Keratinocyte (primary cell): ENCODE measurements at regions not wholly inside any gene's neighbourhood (a gene's known extent, or its start where the extent isn't known, plus 50 kb on each side); places are given as distances from the start of the nearest gene placed in this dataset.

Experiments
- DNase-seq: peaks from one replicate; pipeline ENCODE4 v3.0.0-alpha.2; 2011; ENCODE audit warnings: low read depth, missing footprints, low spot score
- FAIRE-seq: peaks from 2 replicates; lab custom pipeline; 2011; peaks lifted over from hg19 to GRCh38; lab: Jason Lieb, UNC
- H2AFZ ChIP-seq: 2 replicates; pipeline ENCODE4 v1.6.0; 2012; ENCODE audit warnings: low read length, control low read depth, inconsistent platforms; ENCODE audit not compliant: control insufficient read depth
- H3K27ac ChIP-seq: 2 replicates; pipeline ENCODE4 v1.5.1; 2011; ENCODE audit warnings: low read length; ENCODE audit not compliant: control insufficient read depth, insufficient read depth
- H3K27me3 ChIP-seq: 3 replicates; pipeline ENCODE4 v1.6.0; 2011; ENCODE audit warnings: low read length; ENCODE audit not compliant: control insufficient read depth, insufficient read depth; ENCODE audit errors: extremely low read depth
- H3K36me3 ChIP-seq, 2 experiments: 2 replicates in 1 of 2; 3 replicates in 1 of 2; pipeline ENCODE4 v1.5.1; 2011; ENCODE audit warnings: low read length in 2 of 2, mild to moderate bottlenecking in 1 of 2; ENCODE audit not compliant: control insufficient read depth in 2 of 2, insufficient read depth in 2 of 2; ENCODE audit errors: extremely low read depth in 1 of 2
- H3K4me1 ChIP-seq: 3 replicates; pipeline ENCODE4 v1.5.1; 2011; ENCODE audit warnings: low read length; ENCODE audit not compliant: control insufficient read depth, insufficient read depth; ENCODE audit errors: extremely low read depth
- H3K4me2 ChIP-seq: 3 replicates; pipeline ENCODE4 v1.6.0; 2011; ENCODE audit warnings: low read depth, low read length; ENCODE audit not compliant: control insufficient read depth, insufficient read depth; ENCODE audit errors: extremely low read depth
- H3K4me3 ChIP-seq, 3 experiments: fragments of 200-600 bp in 1 of 3; sonication (generic) in 1 of 3; 2 replicates in 2 of 3; 3 replicates in 1 of 3; pipeline ENCODE4 v1.5.1; 2011 to 2016; ENCODE audit warnings: low read length in 3 of 3, mild to moderate bottlenecking in 3 of 3, control low read depth in 2 of 3, inconsistent platforms in 1 of 3, low read depth in 1 of 3, mixed read lengths in 1 of 3, mixed run types in 1 of 3, moderate library complexity in 1 of 3; ENCODE audit not compliant: control insufficient read depth in 2 of 3, insufficient read depth in 2 of 3; ENCODE audit errors: extremely low read depth in 1 of 3
- H3K79me2 ChIP-seq: 2 replicates; pipeline ENCODE4 v1.6.0; 2012; ENCODE audit warnings: low read length; ENCODE audit not compliant: control insufficient read depth, insufficient read depth
- H3K9ac ChIP-seq: 3 replicates; pipeline ENCODE4 v1.6.0; 2011; ENCODE audit warnings: low read length; ENCODE audit not compliant: control insufficient read depth, insufficient read depth; ENCODE audit errors: extremely low read depth
- H3K9me1 ChIP-seq: 3 replicates; pipeline ENCODE4 v1.6.0; 2011; ENCODE audit warnings: low read length; ENCODE audit not compliant: control insufficient read depth, insufficient read depth; ENCODE audit errors: extremely low read depth
- H3K9me3 ChIP-seq: 2 replicates; pipeline ENCODE4 v1.5.1; 2012; ENCODE audit warnings: low read depth, low read length; ENCODE audit not compliant: control insufficient read depth
- H4K20me1 ChIP-seq: 3 replicates; pipeline ENCODE4 v1.6.0; 2011; ENCODE audit warnings: low read length; ENCODE audit not compliant: control insufficient read depth, insufficient read depth; ENCODE audit errors: extremely low read depth
- CTCF ChIP-seq, 3 experiments: IDR thresholded peaks in 1 of 3; conservative IDR thresholded peaks in 1 of 3; optimal IDR thresholded peaks in 1 of 3; 2 replicates in 2 of 3; 3 replicates in 1 of 3; pipeline versions ENCODE3 to v1.5.1; 2011; ENCODE audit warnings: low read length in 3 of 3, mild to moderate bottlenecking in 3 of 3, moderate library complexity in 2 of 3, control low read depth in 1 of 3, inconsistent platforms in 1 of 3; ENCODE audit not compliant: insufficient read depth in 2 of 3; ENCODE audit errors: extremely low read depth in 1 of 3
- EZH2 ChIP-seq: IDR thresholded peaks from one replicate; pipeline ENCODE4 v1.6.1; 2012; ENCODE audit warnings: inconsistent platforms, mild to moderate bottlenecking, low read length, moderate library complexity
- dilution Hi-C: fragments of 300-500 bp; cut with MboI; formaldehyde crosslinking; loops from one replicate; pipeline ENCODE4 v1.7.0; 2020; ENCODE audit warnings: low sequenced_read_pairs; ENCODE audit not compliant: extremely low pct_ligation_motif_present

- Histone ChIP-seq H2AFZ (no peak overlapping the region), H3K27me3 (no peaks in the 10 kb centered on the region), H3K79me2 (no peaks in the 10 kb centered on the region), H4K20me1 (no peaks in the 10 kb centered on the region), H3K9me1 (no peaks in the 10 kb centered on the region), H3K9me3 (peaks cover 17% of the 10 kb centered on the region), H3K27ac (no peak overlapping the region), H3K9ac (no peak overlapping the region), H3K4me2 (no peak overlapping the region), H3K36me3 (no peaks in the 10 kb centered on the region), H3K4me1 (no peaks in the 10 kb centered on the region), H3K4me3 (no peak overlapping the region)
- no peak for TF ChIP-seq EZH2
- no peak for TF ChIP-seq CTCF (optimal IDR thresholded peaks at IDR 0.05 in 1 of 3, IDR thresholded peaks at IDR 0.05 in 1 of 3, conservative IDR thresholded peaks at IDR 0.05 in 1 of 3; ENCODE audit: extremely low read depth in 1 of 3, insufficient read depth in 2 of 3, low read length in 3 of 3)
- FAIRE-seq (no peak), DNase-seq (no peak)
- dilution Hi-C loops, result no loop called here
Measured at GRCh38 chr1:4301007-4301406, 353.4 kb upstream of the AJAP1 start.

- Histone ChIP-seq H2AFZ (no peak overlapping the region), H3K79me2 (no peaks in the 10 kb centered on the region), H4K20me1 (no peaks in the 10 kb centered on the region), H3K27ac (no peak overlapping the region), H3K9ac (no peak overlapping the region), H3K9me1 (no peaks in the 10 kb centered on the region), H3K4me1 (no peaks in the 10 kb centered on the region), H3K9me3 (peaks cover 17% of the 10 kb centered on the region), H3K27me3 (no peaks in the 10 kb centered on the region), H3K36me3 (no peaks in the 10 kb centered on the region), H3K4me3 (no peak overlapping the region), H3K4me2 (no peak overlapping the region)
- DNase-seq, result no peak
- no peak for FAIRE-seq
- dilution Hi-C loops, result no loop called here
- TF ChIP-seq EZH2 (no peak), CTCF (optimal IDR thresholded peaks at IDR 0.05 in 1 of 3, IDR thresholded peaks at IDR 0.05 in 1 of 3, conservative IDR thresholded peaks at IDR 0.05 in 1 of 3; ENCODE audit: extremely low read depth in 1 of 3, insufficient read depth in 2 of 3, low read length in 3 of 3) (no peak)
Measured at GRCh38 chr1:4303303-4303702, 351.1 kb upstream of the AJAP1 start.
